ENCODE measurements at regions not wholly inside any gene's neighbourhood (a gene's known extent, or its start where the extent isn't known, plus 50 kb on each side); places are given as distances from the start of the nearest gene placed in this dataset.
"Not testable (repeated sequence)": the region's sequence is repeated elsewhere in the genome, so short reads cannot be mapped to it uniquely, and the experiment has no call there.

DNA sequence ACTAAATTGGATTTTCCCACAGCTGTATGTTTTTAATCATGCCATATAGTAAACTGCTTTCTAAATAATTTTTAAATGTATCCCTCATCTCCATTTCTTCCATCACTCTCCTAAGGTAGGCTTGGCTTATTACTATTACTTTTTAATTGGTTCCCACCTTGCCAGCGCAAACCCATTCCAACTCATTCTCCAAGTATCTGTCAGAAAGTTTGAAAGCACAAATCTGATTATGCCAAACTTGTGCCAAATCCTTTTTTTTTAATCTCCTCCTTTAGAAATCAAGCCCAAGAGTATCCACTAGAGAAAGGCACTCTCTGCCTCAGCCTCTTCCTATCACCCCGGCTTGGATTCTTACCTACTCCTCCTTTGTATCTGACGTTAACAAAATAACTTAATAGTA lies 784.5 kb downstream of the TBL1XR1 start:
- no peak for DNase-seq

- DNase-seq: no peak
Measured at GRCh38 chr3:176403531-176403930, 793.8 kb downstream of the TBL1XR1 start.

DNA sequence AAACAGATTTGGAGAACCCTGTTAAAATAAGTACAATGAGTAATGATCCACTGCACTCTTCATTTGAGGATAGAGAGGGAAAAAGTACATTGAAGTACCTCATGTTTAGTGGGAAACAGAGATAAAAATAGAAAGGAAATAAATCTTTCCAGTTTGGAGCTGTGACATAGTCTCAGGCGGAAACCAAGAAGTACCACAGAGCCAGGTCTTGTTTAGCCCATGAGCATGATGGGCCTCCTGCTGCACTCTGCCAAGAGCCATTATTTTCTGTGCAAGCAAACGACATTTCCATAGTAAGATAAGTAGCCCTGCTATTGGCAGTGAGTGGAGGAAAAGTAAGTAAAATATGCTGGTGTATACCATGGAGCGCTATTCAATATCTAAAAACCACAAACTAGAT lies 796.1 kb downstream of the TBL1XR1 start:
- no peak for DNase-seq

GRCh38 chr3:176399193-176399592 lies 798.1 kb downstream of the TBL1XR1 start:
- DNase-seq: no peak

GRCh38 chr3:176395240-176395639 lies 802.0 kb downstream of the TBL1XR1 start:
- no peak for DNase-seq

DNA sequence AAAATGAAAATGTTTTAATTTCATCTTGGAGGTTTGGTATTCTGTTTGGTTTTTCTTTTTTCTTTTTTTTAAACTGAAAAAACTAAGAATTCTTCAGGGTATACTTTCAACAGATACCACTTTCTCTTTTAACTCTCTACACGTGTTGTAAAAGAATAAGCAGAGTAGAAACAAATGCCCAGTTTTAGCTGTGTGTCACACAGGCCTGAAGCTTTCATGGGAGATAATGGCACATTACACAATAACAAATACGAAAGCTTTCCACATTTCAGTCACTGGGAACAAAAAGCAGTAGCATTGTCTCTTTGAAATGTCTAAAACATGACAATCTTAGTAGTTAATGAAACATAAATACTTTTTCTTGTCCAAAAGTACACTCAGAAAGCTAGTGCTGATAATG lies 818.5 kb downstream of the TBL1XR1 start:
- no peak for DNase-seq

DNA sequence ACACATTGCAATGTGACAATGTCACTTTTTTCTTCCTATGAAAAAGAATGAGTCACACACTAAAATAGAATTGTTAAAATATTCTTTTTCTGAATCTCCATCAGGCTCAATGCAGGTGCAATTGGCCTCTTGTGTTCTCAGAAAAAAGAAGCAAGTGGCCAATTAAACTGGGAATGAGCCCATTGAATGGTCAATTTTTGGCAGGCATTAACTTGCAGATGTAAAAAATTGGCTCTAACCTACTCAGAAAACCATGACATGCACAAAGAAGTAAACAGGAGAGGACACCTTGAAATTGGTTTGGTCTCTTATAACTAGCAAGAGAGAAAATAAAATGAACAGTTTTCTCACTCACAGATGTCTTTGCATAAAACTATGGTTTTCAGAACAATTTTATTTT lies 820.8 kb downstream of the TBL1XR1 start:
- no peak for DNase-seq

GRCh38 chr3:176375519-176375918 lies 821.8 kb downstream of the TBL1XR1 start:
- DNase-seq: no peak

- no peak for DNase-seq
Measured at GRCh38 chr3:176362191-176362731, 835.0 kb downstream of the TBL1XR1 start.

DNA sequence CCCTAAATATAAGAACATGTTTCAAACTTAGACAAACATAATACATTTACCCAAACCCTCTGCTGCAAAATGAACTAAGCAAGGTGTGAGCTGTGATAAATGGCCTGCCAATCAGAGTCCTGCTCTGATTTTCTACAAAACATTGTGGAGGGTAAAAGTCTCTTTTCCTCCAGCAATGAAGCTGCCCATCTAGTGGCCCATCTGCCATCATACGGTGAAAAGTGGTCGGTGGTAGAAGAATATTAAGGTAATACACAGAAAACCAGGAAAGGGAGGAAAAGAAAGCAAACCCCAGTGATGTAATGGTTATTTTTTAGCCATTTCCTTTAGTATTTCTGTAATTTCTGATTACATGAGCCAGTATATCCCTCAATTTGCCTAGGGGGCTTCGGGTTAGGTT lies 838.1 kb downstream of the TBL1XR1 start:
- no peak for DNase-seq

GRCh38 chr3:176357891-176358290 lies 839.4 kb downstream of the TBL1XR1 start:
- DNase-seq: no peak

GRCh38 chr3:176354843-176355242 lies 842.4 kb downstream of the TBL1XR1 start:
- no peak for DNase-seq

GRCh38 chr3:176352716-176353334 lies 844.5 kb downstream of the TBL1XR1 start:
- DNase-seq: no peak

DNA sequence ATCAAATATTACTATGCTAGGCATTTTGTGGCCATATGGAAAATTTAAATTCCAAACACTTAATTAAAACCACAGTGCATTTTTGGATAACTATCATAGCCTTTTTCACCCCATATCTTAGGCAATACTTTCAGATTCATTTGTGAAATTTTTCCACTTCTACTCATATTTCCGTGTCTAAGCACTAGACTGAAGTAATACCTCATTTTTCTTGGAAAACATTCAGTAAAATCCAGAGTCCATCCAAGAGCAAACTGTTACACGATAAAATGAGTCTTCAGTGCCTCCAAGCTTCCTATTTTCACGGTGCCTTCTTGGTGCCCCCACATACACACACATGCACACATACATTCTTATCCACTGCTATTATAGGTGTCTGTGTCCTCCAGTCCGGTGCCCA lies 845.9 kb downstream of the TBL1XR1 start:
- no peak for DNase-seq

DNA sequence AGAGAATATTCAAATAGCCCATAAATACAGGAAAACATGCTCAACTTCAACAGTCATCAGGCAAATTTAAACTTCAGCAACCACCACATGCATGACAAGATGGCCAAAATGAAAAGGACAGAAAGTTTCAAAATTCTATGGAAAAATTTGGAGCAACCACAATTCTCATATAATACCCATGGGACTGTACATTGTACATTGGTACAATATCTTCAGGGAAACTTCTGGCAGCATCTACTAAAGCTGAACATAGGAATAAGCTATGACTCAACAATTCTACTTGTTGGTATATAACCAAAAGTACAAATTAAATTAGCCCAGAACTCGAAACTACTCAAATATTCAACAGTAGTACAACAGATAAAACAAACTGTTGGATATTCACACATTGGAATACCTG lies 847.6 kb downstream of the TBL1XR1 start:
- DNase-seq: no peak

- no peak for DNase-seq
Measured at GRCh38 chr3:176347424-176348146, 849.7 kb downstream of the TBL1XR1 start.

GRCh38 chr3:176341963-176342362 lies 855.3 kb downstream of the TBL1XR1 start:
- DNase-seq: no peak

GRCh38 chr3:176328666-176329065 lies 868.6 kb downstream of the TBL1XR1 start:
- DNase-seq: no peak

GRCh38 chr3:176328198-176328597 lies 869.1 kb downstream of the TBL1XR1 start:
- DNase-seq: no peak

GRCh38 chr3:176326894-176327490 lies 870.3 kb downstream of the TBL1XR1 start:
- DNase-seq: not testable (repeated sequence)

GRCh38 chr3:176321532-176321931 lies 875.8 kb downstream of the TBL1XR1 start:
- not testable (repeated sequence) for DNase-seq

DNA sequence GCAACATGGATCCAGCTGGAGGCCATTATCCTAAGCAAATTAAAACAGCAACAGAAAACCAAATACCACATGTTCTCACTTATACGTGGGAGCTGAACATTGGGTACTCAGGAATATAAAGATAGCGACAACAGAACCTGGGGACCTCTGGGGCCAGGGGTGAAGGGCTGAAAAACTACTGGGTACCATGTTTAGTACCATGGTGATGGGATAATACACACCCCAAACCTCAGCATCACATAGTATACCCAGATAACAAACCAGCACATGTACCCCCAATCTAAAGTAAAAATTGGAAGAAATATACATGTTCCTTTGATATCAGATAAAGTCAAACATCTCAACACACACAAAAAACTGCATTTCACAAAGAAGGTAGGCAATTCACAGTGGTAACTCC lies 876.2 kb downstream of the TBL1XR1 start:
- DNase-seq: no peak

GRCh38 chr3:176313426-176313825 lies 883.9 kb downstream of the TBL1XR1 start:
- DNase-seq: no peak

GRCh38 chr3:176310641-176311040 lies 886.6 kb downstream of the TBL1XR1 start:
- DNase-seq: no peak

Measured in stimulated activated CD4-positive, alpha-beta T cell treated with anti-CD3 and anti-CD28 coated beads, Interleukin-15, amount 100 ng/mL, for 24 hours (primary cell).